ENCODE measurements at regions not wholly inside any gene's neighbourhood (a gene's known extent, or its start where the extent isn't known, plus 50 kb on each side); places are given as distances from the start of the nearest gene placed in this dataset.

DNA sequence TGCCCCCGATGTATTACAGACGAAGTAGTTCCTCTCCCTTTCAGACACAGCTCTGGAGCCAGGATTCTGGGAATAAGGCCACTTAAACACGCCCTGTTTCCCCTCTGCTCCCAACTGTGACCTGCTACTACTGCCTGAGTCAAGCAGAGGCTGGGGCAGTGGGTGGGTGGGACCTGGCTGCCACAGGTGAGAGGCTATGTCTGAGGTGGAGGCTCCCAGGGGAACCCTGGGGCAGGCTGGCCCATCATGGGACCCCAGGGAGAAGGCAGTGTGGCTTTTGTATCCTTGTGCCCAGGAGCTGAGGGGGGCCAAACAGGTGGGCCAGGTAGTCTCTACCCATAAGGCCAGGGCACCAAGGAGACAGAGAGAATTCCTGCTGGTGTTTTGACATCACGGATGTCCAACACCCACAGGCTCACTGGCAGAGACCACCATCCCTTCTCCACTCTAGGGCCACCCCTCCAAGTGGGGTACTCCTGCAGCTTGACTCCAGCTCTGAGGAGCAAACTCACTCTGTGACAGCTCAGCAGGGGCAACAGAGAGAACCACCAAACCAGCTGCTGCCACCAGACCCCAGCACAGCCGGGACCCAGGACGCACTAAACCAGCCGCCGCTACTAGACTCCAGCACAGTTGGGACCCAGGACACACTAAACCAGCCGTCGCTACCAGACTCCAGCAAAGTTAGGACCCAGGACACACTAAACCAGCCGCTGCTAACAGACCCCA is 105.3 kb upstream of the SMURF2 start:
- peaks cover 2 to 47% (median 10%) of the 10 kb centered on the region in 4 donors for H3K36me3 ChIP-seq
- no peaks in the 10 kb centered on the region for H3K9me3 ChIP-seq
- peaks cover under 1 to 12% (median 7%) of the 10 kb centered on the region in 4 donors for H3K4me1 ChIP-seq
- DNase-seq (no peak), ATAC-seq (ENCODE audit: low FRiP score in 2 of 2) (no peak)
- TF ChIP-seq, protein P1, sequence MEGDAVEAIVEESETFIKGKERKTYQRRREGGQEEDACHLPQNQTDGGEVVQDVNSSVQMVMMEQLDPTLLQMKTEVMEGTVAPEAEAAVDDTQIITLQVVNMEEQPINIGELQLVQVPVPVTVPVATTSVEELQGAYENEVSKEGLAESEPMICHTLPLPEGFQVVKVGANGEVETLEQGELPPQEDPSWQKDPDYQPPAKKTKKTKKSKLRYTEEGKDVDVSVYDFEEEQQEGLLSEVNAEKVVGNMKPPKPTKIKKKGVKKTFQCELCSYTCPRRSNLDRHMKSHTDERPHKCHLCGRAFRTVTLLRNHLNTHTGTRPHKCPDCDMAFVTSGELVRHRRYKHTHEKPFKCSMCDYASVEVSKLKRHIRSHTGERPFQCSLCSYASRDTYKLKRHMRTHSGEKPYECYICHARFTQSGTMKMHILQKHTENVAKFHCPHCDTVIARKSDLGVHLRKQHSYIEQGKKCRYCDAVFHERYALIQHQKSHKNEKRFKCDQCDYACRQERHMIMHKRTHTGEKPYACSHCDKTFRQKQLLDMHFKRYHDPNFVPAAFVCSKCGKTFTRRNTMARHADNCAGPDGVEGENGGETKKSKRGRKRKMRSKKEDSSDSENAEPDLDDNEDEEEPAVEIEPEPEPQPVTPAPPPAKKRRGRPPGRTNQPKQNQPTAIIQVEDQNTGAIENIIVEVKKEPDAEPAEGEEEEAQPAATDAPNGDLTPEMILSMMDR (IDR thresholded peaks at IDR 0.05), result no peak
- TF ChIP-seq POLR2AphosphoS5 (IDR thresholded peaks at IDR 0.05) (no peak), EP300 (IDR thresholded peaks at IDR 0.05) (no peak), POLR2A (IDR thresholded peaks at IDR 0.05) (no peak)
- no peak overlapping the region for H3K4me3 ChIP-seq
- WGBS, 2 donors, result 77 to 83% methylated on average over 7 to 10 of the region's 11 CpGs
- H3K27ac ChIP-seq, result no peak overlapping the region
- H3K27me3 ChIP-seq, result no peaks in the 10 kb centered on the region

DNA sequence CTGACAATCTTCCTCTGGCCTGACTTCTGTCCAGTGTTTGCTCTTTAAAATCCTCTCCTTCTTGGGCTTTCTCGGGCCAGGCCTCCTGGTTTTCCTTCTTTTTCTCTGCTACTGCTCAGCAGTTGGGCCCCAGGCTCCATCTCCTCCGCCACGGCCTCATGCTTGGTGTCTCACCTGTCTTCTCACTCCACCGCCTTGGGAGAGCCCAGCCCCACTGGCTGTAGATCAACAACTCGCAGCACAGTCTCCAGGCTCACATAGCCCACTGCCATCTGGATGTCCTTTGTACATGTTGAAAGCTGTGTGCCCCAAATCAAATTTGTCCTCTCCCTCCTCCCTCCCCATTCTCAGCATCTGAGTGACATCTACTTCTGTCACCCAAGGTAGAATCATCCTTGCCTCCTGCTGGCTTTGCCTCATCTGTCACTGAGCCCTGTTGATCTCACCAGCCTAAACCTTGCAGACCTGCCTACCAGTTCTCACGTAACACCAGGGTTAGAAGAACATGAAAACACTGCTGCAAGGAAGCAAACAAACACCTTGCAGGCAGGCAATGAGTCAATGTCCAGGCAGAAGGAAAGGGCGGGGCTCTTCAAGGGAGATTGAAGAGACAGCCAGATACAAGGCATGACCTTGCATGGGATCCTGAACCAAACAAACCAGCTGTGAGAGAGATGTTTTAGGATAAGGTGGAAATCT is 103.2 kb upstream of the SMURF2 start:
- WGBS, 2 donors, result 90 to 94% methylated on average over 7 of the region's 7 CpGs
- TF ChIP-seq EP300 (IDR thresholded peaks at IDR 0.05) (no peak), POLR2AphosphoS5 (IDR thresholded peaks at IDR 0.05) (no peak), POLR2A (IDR thresholded peaks at IDR 0.05) (no peak)
- TF ChIP-seq, protein P1 (IDR thresholded peaks at IDR 0.05), result no peak
- no peaks in the 10 kb centered on the region for H3K27me3 ChIP-seq
- peaks cover 7 to 61% (median 17%) of the 10 kb centered on the region in 4 donors for H3K36me3 ChIP-seq
- no peaks in the 10 kb centered on the region for H3K9me3 ChIP-seq
- peaks cover 0 to 12% (median 7%) of the 10 kb centered on the region in 4 donors for H3K4me1 ChIP-seq
- no peak for DNase-seq
- no peak overlapping the region for H3K27ac ChIP-seq
- H3K4me3 ChIP-seq, result no peak overlapping the region
- no peak for ATAC-seq (ENCODE audit: low FRiP score in 2 of 2)

DNA sequence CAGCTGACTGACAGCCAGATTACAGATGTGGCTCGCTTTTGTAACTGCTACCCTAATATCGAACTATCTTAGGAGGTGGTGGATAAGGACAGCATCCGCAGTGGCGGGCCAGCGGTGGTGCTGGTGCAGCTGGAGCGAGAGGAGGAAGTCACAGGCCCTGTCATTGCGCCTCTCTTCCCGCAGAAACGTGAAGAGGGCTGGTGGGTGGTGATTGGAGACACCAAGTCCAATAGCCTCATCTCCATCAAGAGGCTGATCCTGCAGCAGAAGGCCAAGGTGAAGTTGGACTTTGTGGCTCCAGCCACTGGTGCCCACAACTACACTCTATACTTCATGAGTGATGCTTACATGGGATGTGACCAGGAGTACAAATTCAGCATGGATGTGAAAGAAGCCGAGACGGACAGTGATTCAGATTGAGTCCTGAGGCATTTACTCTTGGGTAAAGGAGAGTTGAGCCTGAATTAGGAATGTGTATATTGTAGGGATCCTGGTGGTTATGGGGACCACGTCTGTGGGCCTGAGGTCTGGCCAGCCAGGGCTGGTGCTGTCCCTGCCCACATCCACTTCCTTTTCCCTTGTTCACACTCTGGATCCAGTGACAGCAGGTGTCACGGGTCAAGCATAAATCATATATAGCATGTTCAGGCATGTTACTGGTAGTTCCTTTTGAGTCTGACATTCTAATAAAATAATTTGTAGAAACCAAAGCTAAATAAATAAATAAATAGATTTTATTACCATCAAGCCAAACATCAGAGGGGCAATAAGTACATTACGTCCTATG is 89.0 kb upstream of the SMURF2 start:
- no peaks in the 10 kb centered on the region for H3K9me3 ChIP-seq
- TF ChIP-seq POLR2A (IDR thresholded peaks at IDR 0.05) (no peak), EP300 (IDR thresholded peaks at IDR 0.05) (no peak), POLR2AphosphoS5 (IDR thresholded peaks at IDR 0.05) (no peak)
- TF ChIP-seq, protein P1 (IDR thresholded peaks at IDR 0.05), result no peak
- H3K27me3 ChIP-seq, result no peaks in the 10 kb centered on the region
- no peaks in the 10 kb centered on the region for H3K4me1 ChIP-seq
- no peak for ATAC-seq (ENCODE audit: low FRiP score in 2 of 2)
- H3K27ac ChIP-seq, result no peak overlapping the region
- H3K36me3 ChIP-seq, result peaks cover 36 to 77% (median 60%) of the 10 kb centered on the region in 4 donors
- peak in 1 of 2 donors; percentile 47 for DNase-seq
- H3K4me3 ChIP-seq, result no peak overlapping the region
- 91 to 92% methylated on average over 14 of the region's 14 CpGs for WGBS, 2 donors

DNA sequence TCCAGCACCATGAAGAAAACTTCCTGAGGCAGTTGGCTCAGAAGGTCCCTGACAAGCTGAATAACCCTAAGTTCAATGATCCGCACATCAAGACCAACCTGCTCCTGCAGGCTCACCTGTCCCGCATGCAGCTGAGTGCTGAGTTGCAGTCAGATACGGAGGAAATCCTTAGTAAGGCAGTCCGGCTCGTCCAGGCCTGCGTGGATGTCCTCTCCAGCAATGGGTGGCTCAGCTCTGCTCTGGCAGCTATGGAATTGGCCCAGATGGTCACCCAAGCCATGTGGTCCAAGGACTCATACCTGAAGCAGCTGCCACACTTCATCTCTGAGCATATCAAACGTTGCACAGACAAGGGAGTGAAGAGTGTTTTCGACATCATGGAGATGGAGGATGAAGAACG is 88.4 kb upstream of the SMURF2 start:
- no peak overlapping the region for H3K4me3 ChIP-seq
- H3K9me3 ChIP-seq, result no peaks in the 10 kb centered on the region
- no peaks in the 10 kb centered on the region for H3K4me1 ChIP-seq
- TF ChIP-seq POLR2A (IDR thresholded peaks at IDR 0.05), result no peak
- no peak for TF ChIP-seq POLR2AphosphoS5 (IDR thresholded peaks at IDR 0.05)
- no peak for TF ChIP-seq EP300 (IDR thresholded peaks at IDR 0.05)
- TF ChIP-seq, protein P1 (IDR thresholded peaks at IDR 0.05), result no peak
- no peak for DNase-seq
- no peak overlapping the region for H3K27ac ChIP-seq
- WGBS, 2 donors, result 81 to 90% methylated on average over 3 to 9 of the region's 9 CpGs
- ATAC-seq (ENCODE audit: low FRiP score in 2 of 2), result no peak
- no peaks in the 10 kb centered on the region for H3K27me3 ChIP-seq
- H3K36me3 ChIP-seq, result peaks cover 36 to 71% (median 54%) of the 10 kb centered on the region in 4 donors

All from upper lobe of left lung (tissue), 6 donors.